K562 (cell line): ENCODE measurements at regions not wholly inside any gene's neighbourhood (a gene's known extent, or its start where the extent isn't known, plus 50 kb on each side); places are given as distances from the start of the nearest gene placed in this dataset.
"Not testable (repeated sequence)": the region's sequence is repeated elsewhere in the genome, so short reads cannot be mapped to it uniquely, and the experiment has no call there.

Experiments used
- CC2D1A ChIP-seq: fragments of 450-650 bp; IDR thresholded peaks from 2 replicates; pipeline ENCODE4 v1.6.1; 2017; ENCODE audit warnings: mild to moderate bottlenecking
- CTCF ChIP-seq, 3 experiments: IDR thresholded peaks in 2 of 3; conservative IDR thresholded peaks in 1 of 3; 2 replicates each; pipeline ENCODE4 v1.5.1; 2011 to 2012; ENCODE audit warnings: low read length in 3 of 3, mild to moderate bottlenecking in 3 of 3, control low read depth in 2 of 3, improper control_type of control experiment in 1 of 3, inconsistent platforms in 1 of 3, low read depth in 1 of 3, mixed read lengths in 1 of 3, moderate library complexity in 1 of 3; ENCODE audit not compliant: insufficient read depth in 2 of 3
- EZH2 ChIP-seq: IDR thresholded peaks from 2 replicates; pipeline ENCODE4 v1.6.1; 2012; ENCODE audit warnings: low read depth, mild to moderate bottlenecking, inconsistent platforms, low read length, borderline replicate concordance
- HMG20B ChIP-seq: fragments of 250-450 bp; sonication (Bioruptor Pico); IDR thresholded peaks from 2 replicates; pipeline ENCODE4 v1.5.0; 2021; ENCODE audit warnings: mild to moderate bottlenecking
- MYBL2 ChIP-seq, 2 experiments: fragments of 450-650 bp in 1 of 2; sonication (generic) in 1 of 2; formaldehyde crosslinking in 1 of 2; IDR thresholded peaks; 2 replicates each; pipeline versions ENCODE4 v1.6.1 to v1.8.1; 2017 to 2022; ENCODE audit warnings: borderline replicate concordance in 1 of 2, inconsistent platforms in 1 of 2, low read depth in 1 of 2, mild to moderate bottlenecking in 1 of 2, missing genetic modification reagents in 1 of 2, moderate library complexity in 1 of 2
- ZNF24 ChIP-seq: fragments of 450-650 bp; IDR thresholded peaks from 2 replicates; pipeline ENCODE4 v1.6.1; 2016

- not testable (repeated sequence) for TF ChIP-seq CTCF (IDR thresholded peaks at IDR 0.05 in 2 of 3, conservative IDR thresholded peaks at IDR 0.05 in 1 of 3; ENCODE audit: insufficient read depth in 2 of 3, low read depth in 1 of 3, low read length in 3 of 3); EZH2; ZNF24; CC2D1A; HMG20B (CRISPR knock-in tag); MYBL2 (IDR thresholded peaks at IDR 0.05; ENCODE audit: low read depth); MYBL2 (CRISPR knock-in tag; IDR thresholded peaks at IDR 0.05; ENCODE audit: borderline replicate concordance)
Observed at GRCh38 chr2:44060286-44060685, 64.5 kb upstream of the LRPPRC start.
